ENCODE measurements at regions not wholly inside any gene's neighbourhood (a gene's known extent, or its start where the extent isn't known, plus 50 kb on each side); places are given as distances from the start of the nearest gene placed in this dataset.

- DNase-seq, result no peak
Observed at GRCh38 chr4:41429280-41429669, 108.7 kb upstream of the LIMCH1 start.

GRCh38 chr4:41430792-41431191 lies 107.2 kb upstream of the LIMCH1 start:
- no peak for DNase-seq

DNA sequence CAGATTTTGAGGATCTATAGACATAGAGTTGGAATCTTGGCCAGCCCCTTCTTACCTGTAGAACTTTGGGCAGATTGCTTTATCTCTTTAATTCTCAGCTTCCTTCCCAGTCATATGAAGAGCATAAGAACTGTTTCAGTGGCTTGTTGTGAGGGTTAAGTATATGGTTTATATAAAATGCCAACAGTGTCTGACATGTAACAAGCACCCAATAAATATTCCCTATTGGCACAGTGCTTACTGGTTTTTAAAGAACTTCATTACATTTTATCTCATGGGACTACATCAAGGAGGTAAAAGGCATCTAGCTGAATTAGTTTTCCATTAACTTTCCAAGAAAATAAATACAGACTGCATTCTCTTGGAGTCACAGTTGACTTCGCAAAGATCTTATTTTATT lies 106.7 kb upstream of the LIMCH1 start:
- DNase-seq, result no peak

DNA sequence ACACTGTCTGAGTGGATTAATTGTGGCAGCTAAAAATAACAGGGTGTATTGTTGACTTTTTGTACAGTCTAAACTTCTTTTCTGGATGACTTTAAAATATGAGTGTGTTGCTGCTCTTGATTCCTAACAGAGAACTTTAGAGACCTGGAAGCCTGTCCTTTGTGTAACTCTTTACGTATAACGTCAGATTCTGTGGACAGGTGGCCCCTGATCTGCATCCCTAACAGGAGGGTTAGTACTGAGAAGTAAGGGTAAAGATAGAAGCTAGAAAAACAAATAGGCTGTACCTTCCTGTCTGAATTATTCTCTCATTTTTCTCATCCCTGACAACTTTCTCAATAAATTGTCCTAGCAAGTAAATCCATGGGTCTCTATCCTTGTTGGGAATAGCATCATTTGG lies 105.7 kb upstream of the LIMCH1 start:
- DNase-seq, result no peak

DNA sequence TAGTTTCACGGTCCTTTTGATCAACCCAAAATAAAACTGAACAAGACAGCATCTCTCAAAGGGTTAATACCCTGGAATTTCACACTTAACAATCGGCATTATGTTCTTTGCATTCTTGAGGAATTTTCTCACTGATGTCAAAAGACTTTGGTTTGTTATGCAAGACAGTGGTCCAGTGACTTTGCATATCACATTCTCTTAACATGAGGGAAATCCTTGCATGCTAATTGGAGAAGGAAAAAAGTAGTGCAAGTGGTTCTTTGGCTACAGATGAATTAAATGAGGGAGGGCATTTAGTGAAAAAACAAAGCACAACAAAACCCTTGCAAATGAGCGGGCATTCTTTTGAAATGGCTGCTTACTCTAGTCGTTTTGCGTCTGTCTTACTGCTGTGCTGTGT lies 105.1 kb upstream of the LIMCH1 start:
- DNase-seq, result no peak

- DNase-seq, result no peak
Observed at GRCh38 chr4:41433361-41433760, 104.6 kb upstream of the LIMCH1 start.

DNA sequence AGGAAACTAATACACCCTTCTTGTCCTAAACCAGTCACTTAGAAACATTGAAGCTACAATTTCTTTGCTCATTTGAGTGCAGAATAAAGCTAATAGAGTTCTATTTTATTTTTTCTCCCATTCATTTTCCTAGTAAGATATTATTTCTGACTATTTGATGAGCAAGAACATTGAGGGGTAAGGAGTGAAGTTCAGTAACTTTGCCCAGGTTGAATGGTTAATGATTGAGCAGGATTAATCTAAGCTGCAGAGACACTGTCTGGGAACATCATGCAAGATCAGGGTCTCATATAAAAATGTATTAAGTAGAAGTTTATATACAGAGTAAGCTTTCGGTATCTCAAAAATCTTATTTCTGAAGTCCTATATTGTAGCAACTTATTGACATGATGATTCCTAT lies 102.4 kb upstream of the LIMCH1 start:
- no peak for DNase-seq

DNA sequence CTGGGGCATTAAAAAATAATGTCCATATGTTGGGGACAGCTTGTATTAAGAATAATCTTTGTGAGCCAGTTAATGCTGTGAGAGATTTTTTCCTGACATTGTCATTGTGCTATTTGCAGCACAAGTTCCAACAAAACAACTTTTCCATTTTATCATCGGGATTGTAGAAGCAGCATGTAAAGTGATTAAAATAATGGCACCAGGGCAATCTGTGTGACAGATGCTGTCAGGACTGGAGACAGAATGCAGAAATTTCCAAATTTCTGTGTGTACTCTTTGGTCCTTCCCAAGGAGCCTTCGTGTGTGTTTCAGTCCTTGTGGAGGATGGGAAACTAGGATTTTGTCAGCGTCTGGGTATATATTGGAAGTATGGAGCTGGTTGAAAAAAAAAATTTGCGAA lies 101.5 kb upstream of the LIMCH1 start:
- no peak for DNase-seq

DNA sequence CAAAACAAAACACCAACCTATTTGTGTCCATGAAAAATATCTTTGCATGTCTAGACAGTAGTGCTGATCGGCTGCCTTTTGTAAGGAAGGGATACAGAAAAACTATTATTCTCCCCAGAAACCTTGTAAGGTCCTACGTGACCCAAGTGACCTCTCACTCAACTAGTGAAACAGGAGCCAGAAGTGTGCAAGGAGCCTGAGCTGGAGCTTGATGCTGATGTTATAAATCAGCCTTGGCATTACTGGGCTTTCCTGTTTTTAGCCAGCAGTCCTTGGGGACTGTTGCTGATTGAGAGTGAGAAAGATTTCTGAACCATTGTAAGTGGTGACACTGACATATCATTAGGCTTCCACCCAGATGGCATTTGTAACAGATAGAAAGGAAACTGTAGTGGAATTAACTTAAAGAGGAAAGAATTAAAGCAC lies 100.8 kb upstream of the LIMCH1 start:
- no peak for DNase-seq

GRCh38 chr4:41438931-41439297 lies 99.0 kb upstream of the LIMCH1 start:
- DNase-seq, result no peak

DNA sequence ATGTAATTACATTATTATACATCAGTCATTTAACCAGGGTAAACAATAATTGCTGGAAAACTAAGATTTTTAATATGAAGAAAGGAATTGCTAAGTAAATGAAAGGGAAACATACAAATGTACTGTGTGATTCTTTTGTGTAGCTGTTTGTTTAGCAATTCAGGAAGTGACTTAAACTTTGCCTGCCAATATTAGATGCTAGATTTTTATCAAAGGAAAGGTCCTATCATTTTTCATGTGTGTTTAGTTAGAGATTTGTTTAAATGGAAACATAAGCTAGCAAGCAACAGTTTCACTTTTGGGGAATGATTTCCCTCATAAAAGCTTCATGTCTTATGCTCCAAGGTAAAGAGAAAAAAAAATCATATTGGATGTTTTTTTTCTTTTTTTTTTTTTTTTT lies 95.1 kb upstream of the LIMCH1 start:
- DNase-seq, result no peak

DNA sequence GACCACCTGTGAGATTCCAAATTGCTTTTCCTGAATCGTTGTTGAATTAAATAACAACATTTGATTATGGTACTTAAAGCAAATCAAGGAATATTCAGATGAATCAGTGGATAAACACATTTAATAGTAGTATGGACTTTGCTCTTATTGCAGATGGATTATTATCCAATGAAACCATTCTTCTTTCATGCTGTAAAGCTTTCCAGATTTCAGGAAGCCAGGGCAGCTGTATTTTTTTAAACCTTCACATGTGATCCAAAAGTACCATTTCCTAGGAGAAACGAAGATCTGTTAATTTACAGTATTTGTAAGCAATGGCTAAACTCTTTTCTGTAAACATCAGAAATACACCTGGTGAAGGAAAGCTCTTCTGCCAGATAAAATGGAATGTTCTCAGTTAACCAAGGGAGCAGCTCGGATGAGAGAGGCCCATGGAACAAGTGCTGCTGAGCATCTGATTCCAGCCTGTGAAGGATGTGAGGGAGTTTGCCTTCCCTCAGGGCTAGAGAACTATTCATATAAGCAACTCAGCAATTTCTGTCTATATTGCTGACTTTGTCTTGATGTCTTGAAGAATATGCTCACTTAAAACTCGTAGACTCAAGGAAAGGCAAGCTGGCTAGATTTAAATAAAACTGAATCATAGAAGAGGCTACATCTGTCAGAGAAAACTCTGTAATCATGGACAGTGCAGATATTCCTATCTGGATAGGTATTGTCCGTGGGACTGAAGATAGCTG lies 94.4 kb upstream of the LIMCH1 start:
- DNase-seq, result no peak

DNA sequence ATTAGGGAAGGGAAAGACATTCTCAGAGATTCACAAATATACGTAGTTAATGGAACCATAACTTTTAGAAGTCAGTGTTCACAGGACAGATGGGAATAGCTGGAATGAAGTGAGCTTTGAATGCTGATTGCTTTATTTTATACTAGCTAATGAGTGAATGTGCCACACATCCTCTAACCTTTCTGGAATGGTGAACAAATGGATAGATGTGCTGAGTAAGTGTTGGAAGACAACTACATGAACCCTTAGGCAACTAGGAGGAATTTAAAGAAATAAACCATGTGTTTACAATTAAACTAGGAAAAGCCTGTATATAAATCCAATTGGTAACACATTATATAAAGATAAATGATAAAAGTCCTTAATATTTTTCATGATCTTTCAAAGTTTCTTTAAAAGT lies 91.6 kb upstream of the LIMCH1 start:
- DNase-seq, result no peak

GRCh38 chr4:41446981-41447725 lies 90.8 kb upstream of the LIMCH1 start:
- no peak for DNase-seq

DNA sequence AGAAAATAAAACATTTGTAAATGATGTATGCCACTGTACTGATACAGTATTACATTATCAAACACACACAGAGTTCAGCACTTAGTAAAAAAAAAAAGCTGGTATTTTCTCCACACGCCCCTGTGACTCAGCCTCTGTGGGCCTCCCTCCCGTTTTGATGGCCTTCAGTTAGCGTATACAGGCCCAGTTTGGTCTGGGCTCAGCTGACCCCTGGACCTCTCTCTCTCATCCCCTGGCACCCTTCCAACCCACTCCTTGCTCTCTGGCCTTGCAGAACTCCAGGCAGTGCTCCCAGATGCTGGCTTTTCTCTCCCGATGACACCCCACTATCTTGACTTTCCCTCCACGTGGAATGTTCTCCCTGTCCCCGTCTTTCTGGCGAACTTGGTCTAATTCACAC lies 89.0 kb upstream of the LIMCH1 start:
- no peak for DNase-seq

DNA sequence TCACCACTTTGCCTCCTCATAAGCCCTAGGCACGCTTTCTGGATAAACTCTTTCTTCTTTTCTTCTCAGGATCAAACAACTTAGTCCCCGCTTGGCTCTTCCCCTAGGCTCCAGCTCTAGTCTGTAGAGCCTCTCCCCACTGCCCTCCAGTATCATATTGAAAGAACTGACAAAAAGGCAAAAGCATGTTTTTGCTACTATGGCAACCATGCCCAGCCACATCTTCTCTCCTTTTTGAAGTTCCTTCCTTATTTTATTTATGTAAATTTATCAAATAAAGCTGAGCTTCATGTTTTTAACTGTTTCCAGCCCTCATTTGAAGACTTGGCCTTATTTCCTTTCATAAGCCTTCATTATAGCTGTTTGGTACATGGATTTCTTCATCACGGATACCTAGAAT lies 86.0 kb upstream of the LIMCH1 start:
- DNase-seq, result no peak

- peak in 1 of 2 experiments; percentile 10 for DNase-seq
Observed at GRCh38 chr4:41452484-41453225, 85.3 kb upstream of the LIMCH1 start.

DNA sequence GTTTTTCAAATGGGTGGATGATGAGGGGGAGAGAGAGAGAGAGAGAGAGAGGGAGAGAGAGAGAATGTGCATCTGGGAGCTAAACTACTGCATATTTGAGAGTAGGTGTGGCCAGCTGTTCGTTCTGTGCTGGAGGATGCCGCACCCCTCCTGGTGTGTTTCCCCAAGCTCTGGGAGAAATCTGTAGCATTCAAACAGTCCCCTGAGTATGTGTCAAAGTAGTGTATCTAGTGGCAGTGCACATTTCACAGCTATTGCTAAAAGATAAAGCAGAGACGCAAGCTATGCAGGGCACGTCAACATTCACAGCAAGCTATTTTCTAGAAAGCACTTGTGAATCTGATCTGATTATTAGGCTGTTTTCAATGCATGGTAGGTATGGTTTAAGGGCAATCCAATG lies 83.5 kb upstream of the LIMCH1 start:
- DNase-seq, result no peak

DNA sequence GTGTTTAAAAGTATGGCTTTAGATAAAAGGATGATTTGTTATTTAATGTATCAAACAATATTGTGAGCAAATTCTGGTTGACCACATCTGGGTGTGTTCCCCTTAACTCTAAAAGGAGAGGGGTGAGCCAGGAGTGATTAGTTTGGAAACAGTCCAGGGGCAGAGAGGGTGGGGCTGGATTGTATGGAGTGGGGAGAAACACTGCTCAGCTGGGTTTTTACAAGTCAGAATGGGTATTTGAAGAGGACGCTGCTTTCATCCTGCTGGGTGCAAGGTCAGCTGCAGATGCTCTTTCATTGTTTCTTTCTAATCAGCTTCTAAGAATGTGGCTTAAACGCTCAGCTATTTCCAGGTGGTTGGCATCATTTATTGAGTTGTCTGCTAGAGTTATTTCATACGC lies 82.8 kb upstream of the LIMCH1 start:
- DNase-seq, result no peak

GRCh38 chr4:41456559-41457101 lies 81.3 kb upstream of the LIMCH1 start:
- DNase-seq, result no peak

DNA sequence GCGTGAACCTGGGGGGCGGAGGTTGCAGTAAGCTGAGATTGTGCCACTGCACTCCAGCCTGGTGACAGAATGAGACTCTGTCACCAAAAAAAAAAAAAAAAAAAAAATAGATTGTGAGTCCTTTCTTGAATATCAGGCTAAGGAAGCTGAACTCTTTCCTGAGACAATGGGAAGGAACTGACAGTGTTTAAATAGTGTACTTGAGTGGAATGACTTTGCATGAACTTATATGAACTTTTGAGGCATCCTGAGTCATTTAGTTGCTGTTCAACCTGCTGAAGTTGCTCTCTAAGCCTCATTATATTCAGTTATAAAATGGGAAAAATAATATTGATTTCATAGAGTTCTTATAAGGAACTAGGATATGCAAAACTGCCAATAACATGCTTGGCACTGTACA lies 79.3 kb upstream of the LIMCH1 start:
- no peak for DNase-seq

DNA sequence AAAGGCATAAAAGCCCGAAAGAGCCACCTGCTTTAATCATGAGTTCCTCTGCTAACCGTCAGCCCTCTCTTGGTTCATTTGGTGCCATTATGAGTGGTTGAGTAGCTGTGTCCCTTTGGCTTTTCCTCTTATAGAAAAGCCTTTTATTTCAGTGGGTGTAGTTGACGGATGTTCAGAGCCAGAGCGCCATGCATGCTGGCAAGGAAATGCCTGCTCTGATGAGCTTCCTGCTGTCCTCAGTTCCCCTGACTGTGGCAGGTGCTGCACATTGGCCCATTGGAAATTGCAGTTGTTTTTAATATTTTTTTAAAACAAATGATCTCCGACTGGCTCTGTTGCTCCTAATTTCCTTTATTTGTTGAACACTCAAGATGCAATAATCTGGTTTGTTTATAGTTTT lies 77.3 kb upstream of the LIMCH1 start:
- no peak for DNase-seq

DNA sequence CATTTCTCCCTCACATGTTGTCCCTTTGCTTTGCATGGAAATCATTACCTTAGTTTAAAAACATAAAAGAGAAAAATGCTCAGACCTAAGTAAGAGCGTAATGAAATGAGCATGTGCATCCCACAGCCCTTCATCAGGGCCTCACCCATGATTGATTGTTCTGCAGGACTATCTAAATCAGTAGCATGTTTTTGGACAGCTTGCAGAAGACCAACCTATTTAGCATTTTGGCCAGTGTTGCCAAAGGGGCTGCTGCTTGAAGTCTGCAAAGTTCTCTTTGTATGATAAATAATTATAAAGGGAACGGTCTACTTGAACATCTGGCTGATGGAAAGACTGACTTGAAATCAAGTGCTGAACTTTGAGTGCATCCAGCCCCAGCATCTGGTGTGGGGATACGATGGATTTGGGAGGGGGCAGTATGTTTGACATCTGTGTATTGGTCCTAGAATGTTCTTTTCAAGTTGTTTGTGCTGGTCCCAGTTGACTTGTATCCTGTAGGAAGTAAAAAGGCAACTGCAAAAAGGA lies 76.1 kb upstream of the LIMCH1 start:
- DNase-seq, result no peak
